Osteoblast (primary cell): ENCODE measurements at regions not wholly inside any gene's neighbourhood (a gene's known extent, or its start where the extent isn't known, plus 50 kb on each side); places are given as distances from the start of the nearest gene placed in this dataset.

Source experiments
- DNase-seq: peaks from one replicate; pipeline ENCODE4 v3.0.0; 2011; ENCODE audit warnings: low spot score, mixed read lengths; ENCODE audit not compliant: insufficient read length; ENCODE audit errors: missing footprints
- H2AFZ ChIP-seq: 2 replicates; pipeline ENCODE4 v1.6.0; 2011; ENCODE audit warnings: mild to moderate bottlenecking, low read length
- H3K27ac ChIP-seq: 2 replicates; pipeline ENCODE4 v1.5.1; 2011; ENCODE audit warnings: mild to moderate bottlenecking, low read depth, low read length, moderate library complexity
- H3K27me3 ChIP-seq: 2 replicates; pipeline ENCODE4 v1.6.0; 2012; ENCODE audit warnings: mild to moderate bottlenecking, control low read depth, inconsistent platforms, low read length, moderate library complexity; ENCODE audit not compliant: insufficient read depth
- H3K36me3 ChIP-seq: 2 replicates; pipeline ENCODE4 v1.5.1; 2011; ENCODE audit warnings: mild to moderate bottlenecking, low read length, control low read depth, moderate library complexity; ENCODE audit not compliant: insufficient read depth
- H3K4me1 ChIP-seq: 2 replicates; pipeline ENCODE4 v1.5.1; 2011; ENCODE audit warnings: mild to moderate bottlenecking, low read length, control low read depth, moderate library complexity; ENCODE audit not compliant: insufficient read depth
- H3K4me2 ChIP-seq: 2 replicates; pipeline ENCODE4 v1.6.0; 2011; ENCODE audit warnings: mild to moderate bottlenecking, low read length; ENCODE audit not compliant: insufficient read depth
- H3K4me3 ChIP-seq: fragments of 200-600 bp; sonication (generic); 3 replicates; pipeline ENCODE4 v1.5.1; 2012; ENCODE audit warnings: mild to moderate bottlenecking, low read length, inconsistent platforms; ENCODE audit not compliant: insufficient read depth
- H3K79me2 ChIP-seq: 2 replicates; pipeline ENCODE4 v1.6.0; 2012; ENCODE audit warnings: mild to moderate bottlenecking, low read length, control low read depth, inconsistent platforms; ENCODE audit not compliant: insufficient read depth
- H3K9me3 ChIP-seq: 2 replicates; pipeline ENCODE4 v1.5.1; 2011; ENCODE audit warnings: low read depth, low read length, control low read depth
- H4K20me1 ChIP-seq: 2 replicates; pipeline ENCODE4 v1.6.0; 2012; ENCODE audit warnings: mild to moderate bottlenecking, low read length, control low read depth; ENCODE audit not compliant: insufficient read depth
- CTCF ChIP-seq: IDR thresholded peaks from 2 replicates; pipeline ENCODE4 v1.5.1; 2011; ENCODE audit warnings: mild to moderate bottlenecking, low read depth, low read length, moderate library complexity; ENCODE audit errors: extremely low read depth

GRCh38 chr2:8538931-8539621 lies 142.8 kb upstream of the ID2 start:
- no peak for TF ChIP-seq CTCF
- Histone ChIP-seq H3K4me2 (no peak overlapping the region), H3K79me2 (no peaks in the 10 kb centered on the region), H3K4me3 (no peak overlapping the region), H3K27me3 (no peaks in the 10 kb centered on the region), H4K20me1 (no peaks in the 10 kb centered on the region), H2AFZ (no peak overlapping the region), H3K27ac (no peak overlapping the region), H3K4me1 (peaks cover 24% of the 10 kb centered on the region), H3K9me3 (no peaks in the 10 kb centered on the region), H3K36me3 (no peaks in the 10 kb centered on the region)
- DNase-seq, result no peak

GRCh38 chr2:8539743-8540551 lies 141.9 kb upstream of the ID2 start:
- no peak for TF ChIP-seq CTCF
- Histone ChIP-seq H3K27me3 (no peaks in the 10 kb centered on the region), H3K4me1 (peaks cover 26% of the 10 kb centered on the region), H3K4me2 (no peak overlapping the region), H4K20me1 (no peaks in the 10 kb centered on the region), H3K9me3 (no peaks in the 10 kb centered on the region), H2AFZ (no peak overlapping the region), H3K79me2 (no peaks in the 10 kb centered on the region), H3K36me3 (no peaks in the 10 kb centered on the region), H3K4me3 (no peak overlapping the region), H3K27ac (no peak overlapping the region)
- DNase-seq, result peak; percentile 55

DNA sequence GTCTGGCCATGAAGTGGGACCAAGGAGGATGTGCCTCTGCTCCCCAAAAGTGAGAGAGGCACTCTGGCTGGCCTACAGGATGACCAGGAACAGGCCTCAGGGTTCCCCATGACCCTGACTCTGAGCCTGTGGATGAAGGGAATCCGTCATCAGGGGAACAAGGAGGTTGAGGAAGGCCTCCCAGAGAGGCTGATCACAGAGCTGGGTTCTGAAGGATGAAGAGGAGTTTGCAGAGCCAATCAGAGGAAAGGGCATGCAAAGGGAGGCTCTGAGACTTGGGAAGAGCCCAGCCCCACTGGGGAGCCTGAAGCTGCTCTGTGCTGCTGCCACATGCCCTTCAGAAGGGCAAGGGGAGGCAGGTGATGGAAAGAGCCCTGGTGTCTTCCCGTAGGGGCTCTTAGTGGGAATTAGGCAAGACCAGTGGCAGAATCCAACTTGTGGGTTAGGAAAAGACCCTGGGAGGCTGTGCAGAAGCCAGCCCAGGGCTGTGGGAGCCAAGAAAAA lies 141.3 kb upstream of the ID2 start:
- no peak overlapping the region for H3K4me3 ChIP-seq
- peaks cover 21% of the 10 kb centered on the region for H3K4me1 ChIP-seq
- H3K4me2 ChIP-seq, result no peak overlapping the region
- H3K79me2 ChIP-seq, result no peaks in the 10 kb centered on the region
- no peak overlapping the region for H2AFZ ChIP-seq
- H4K20me1 ChIP-seq, result no peaks in the 10 kb centered on the region
- DNase-seq, result peak; percentile 67
- no peak for TF ChIP-seq CTCF
- H3K36me3 ChIP-seq, result no peaks in the 10 kb centered on the region
- no peaks in the 10 kb centered on the region for H3K9me3 ChIP-seq
- H3K27me3 ChIP-seq, result no peaks in the 10 kb centered on the region
- H3K27ac ChIP-seq, result no peak overlapping the region

DNA sequence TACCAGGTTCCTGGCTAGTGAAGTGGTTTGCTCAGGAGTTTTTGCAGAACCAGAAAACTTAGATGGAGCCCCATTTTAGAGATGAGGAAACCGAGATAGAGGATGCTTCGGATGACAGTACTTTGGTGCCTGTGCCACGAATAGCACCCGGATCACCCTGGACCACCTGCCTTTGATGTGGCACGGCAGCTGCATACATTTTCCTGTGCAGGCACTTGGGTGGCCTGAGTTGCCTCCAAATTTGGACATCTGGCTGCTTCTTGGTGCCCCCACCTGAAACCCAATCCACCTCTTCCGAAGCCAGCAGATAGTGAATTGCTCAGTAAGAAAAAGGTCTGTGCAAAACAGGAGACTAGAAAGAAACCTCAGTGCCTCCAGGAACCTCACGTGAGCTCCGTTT lies 140.6 kb upstream of the ID2 start:
- H3K36me3 ChIP-seq, result no peaks in the 10 kb centered on the region
- no peak for DNase-seq
- no peaks in the 10 kb centered on the region for H3K79me2 ChIP-seq
- H4K20me1 ChIP-seq, result no peaks in the 10 kb centered on the region
- no peak overlapping the region for H2AFZ ChIP-seq
- no peak overlapping the region for H3K4me2 ChIP-seq
- TF ChIP-seq CTCF, result no peak
- H3K9me3 ChIP-seq, result no peaks in the 10 kb centered on the region
- no peak overlapping the region for H3K27ac ChIP-seq
- peaks cover 20% of the 10 kb centered on the region for H3K4me1 ChIP-seq
- no peaks in the 10 kb centered on the region for H3K27me3 ChIP-seq
- H3K4me3 ChIP-seq, result no peak overlapping the region
